Esophagus (tissue), 2 donors: ENCODE measurements at regions not wholly inside any gene's neighbourhood (a gene's known extent, or its start where the extent isn't known, plus 50 kb on each side); places are given as distances from the start of the nearest gene placed in this dataset.

Source experiments
- H3K27ac ChIP-seq, 2 donors: one replicate each; pipeline ENCODE4 v1.5.1; 2013; ENCODE audit warnings: low read depth in 2 of 2, mild to moderate bottlenecking in 2 of 2, inconsistent platforms in 1 of 2, low read length in 1 of 2, moderate library complexity in 1 of 2
- H3K27me3 ChIP-seq, 2 donors: one replicate each; pipeline ENCODE4 v1.6.1; 2013; ENCODE audit warnings: low read length in 2 of 2, control low read depth in 1 of 2, mild to moderate bottlenecking in 1 of 2; ENCODE audit not compliant: insufficient read depth in 2 of 2, control insufficient read depth in 1 of 2
- H3K36me3 ChIP-seq, 2 donors: one replicate each; pipeline ENCODE4 v1.6.1; 2013; ENCODE audit warnings: low read length in 1 of 2; ENCODE audit not compliant: control insufficient read depth in 2 of 2, insufficient read depth in 2 of 2
- H3K4me1 ChIP-seq, 2 donors: one replicate each; pipeline ENCODE4 v1.6.1; 2013; ENCODE audit warnings: low read length in 1 of 2; ENCODE audit not compliant: control insufficient read depth in 2 of 2, insufficient read depth in 2 of 2
- H3K4me3 ChIP-seq, 2 donors: one replicate each; pipeline ENCODE4 v1.5.1; 2013; ENCODE audit warnings: low read length in 2 of 2, mild to moderate bottlenecking in 2 of 2, low read depth in 1 of 2, moderate library complexity in 1 of 2
- H3K9me3 ChIP-seq, 2 donors: one replicate each; pipeline ENCODE4 v1.6.1; 2013; ENCODE audit warnings: mild to moderate bottlenecking in 2 of 2, low read depth in 1 of 2, low read length in 1 of 2, moderate library complexity in 1 of 2; ENCODE audit not compliant: control insufficient read depth in 2 of 2, insufficient read depth in 1 of 2
- WGBS, 2 donors: extraction: QIAGEN DNeasy Blood & Tissue Kit; methylation state at CpG; one replicate each; pipeline ENCODE4 v1.1.7; 2013; 5-methylcytosine and 5-hydroxymethylcytosine counted together
- donor health status: healthy with polysubstance abuse.
- donor health status: Bipolar disorder and iron deficiency.

GRCh38 chr1:228987286-228987685, 252.0 kb downstream of the RHOU start:
- Histone ChIP-seq H3K36me3 (no peaks in the 10 kb centered on the region), H3K27ac (no peak overlapping the region), H3K27me3 (no peaks in the 10 kb centered on the region), H3K4me3 (no peak overlapping the region), H3K9me3 (no peaks in the 10 kb centered on the region), H3K4me1 (no peaks in the 10 kb centered on the region)
- 80 to 86% methylated on average over 7 of the region's 7 CpGs for WGBS, 2 donors

GRCh38 chr1:228987736-228988506, 252.6 kb downstream of the RHOU start:
- no peak overlapping the region for H3K27ac ChIP-seq
- no peaks in the 10 kb centered on the region for H3K27me3 ChIP-seq
- H3K9me3 ChIP-seq, result peaks cover 0 to 2% of the 10 kb centered on the region in 2 donors
- no peaks in the 10 kb centered on the region for H3K36me3 ChIP-seq
- WGBS, 2 donors, result 79 to 87% methylated on average over 14 of the region's 14 CpGs
- H3K4me1 ChIP-seq, result no peaks in the 10 kb centered on the region
- H3K4me3 ChIP-seq, result no peak overlapping the region

- Histone ChIP-seq H3K36me3 (no peaks in the 10 kb centered on the region), H3K4me3 (no peak overlapping the region), H3K27me3 (no peaks in the 10 kb centered on the region), H3K4me1 (no peaks in the 10 kb centered on the region), H3K27ac (no peak overlapping the region), H3K9me3 (peaks cover 0 to 2% of the 10 kb centered on the region in 2 donors)
- 75 to 90% methylated on average over 6 of the region's 6 CpGs for WGBS, 2 donors
Observed at GRCh38 chr1:228988664-228989063, 253.4 kb downstream of the RHOU start.

- H3K4me3 ChIP-seq, result no peak overlapping the region
- peaks cover 0 to 2% of the 10 kb centered on the region in 2 donors for H3K9me3 ChIP-seq
Observed at GRCh38 chr1:228989176-228989575, 253.9 kb downstream of the RHOU start.

GRCh38 chr1:228989676-228989991, 254.4 kb downstream of the RHOU start:
- no peak overlapping the region for H3K27ac ChIP-seq

More at GRCh38 chr1:228989176-228989575, 253.9 kb downstream of the RHOU start:
- Histone ChIP-seq H3K27me3 (no peaks in the 10 kb centered on the region), H3K27ac (no peak overlapping the region), H3K4me1 (no peaks in the 10 kb centered on the region), H3K36me3 (no peaks in the 10 kb centered on the region)
- 93 to 97% methylated on average over 9 of the region's 9 CpGs for WGBS, 2 donors

GRCh38 chr1:228989992-228990827, 254.9 kb downstream of the RHOU start:
- Histone ChIP-seq H3K36me3 (no peaks in the 10 kb centered on the region), H3K4me3 (no peak overlapping the region), H3K9me3 (peaks cover 0 to 2% of the 10 kb centered on the region in 2 donors), H3K4me1 (no peaks in the 10 kb centered on the region), H3K27ac (peak overlapping the region in 1 of 2 donors; percentile 54), H3K27me3 (no peaks in the 10 kb centered on the region)
- WGBS, 2 donors, result 61 to 67% methylated on average over 12 of the region's 12 CpGs

More at GRCh38 chr1:228989676-228989991, 254.4 kb downstream of the RHOU start:
- Histone ChIP-seq H3K36me3 (no peaks in the 10 kb centered on the region), H3K4me3 (no peak overlapping the region), H3K4me1 (no peaks in the 10 kb centered on the region), H3K27me3 (no peaks in the 10 kb centered on the region), H3K9me3 (peaks cover 0 to 2% of the 10 kb centered on the region in 2 donors)
- WGBS, 2 donors, result 94 to 96% methylated on average over 5 of the region's 5 CpGs

- no peaks in the 10 kb centered on the region for H3K36me3 ChIP-seq
- 91 to 92% methylated on average over 13 of the region's 13 CpGs for WGBS, 2 donors
- H3K4me3 ChIP-seq, result no peak overlapping the region
- no peaks in the 10 kb centered on the region for H3K4me1 ChIP-seq
- no peaks in the 10 kb centered on the region for H3K27me3 ChIP-seq
- peaks cover 0 to 2% of the 10 kb centered on the region in 2 donors for H3K9me3 ChIP-seq
- no peak overlapping the region for H3K27ac ChIP-seq
Observed at GRCh38 chr1:228990906-228991569, 255.8 kb downstream of the RHOU start.

GRCh38 chr1:228992044-228992443, 256.8 kb downstream of the RHOU start:
- Histone ChIP-seq H3K4me1 (no peaks in the 10 kb centered on the region), H3K27me3 (no peaks in the 10 kb centered on the region), H3K27ac (no peak overlapping the region), H3K4me3 (no peak overlapping the region), H3K36me3 (no peaks in the 10 kb centered on the region), H3K9me3 (peaks cover 0 to 2% of the 10 kb centered on the region in 2 donors)
- WGBS, 2 donors, result 89 to 94% methylated on average over 2 of the region's 2 CpGs

- Histone ChIP-seq H3K4me1 (no peaks in the 10 kb centered on the region), H3K27ac (no peak overlapping the region), H3K27me3 (no peaks in the 10 kb centered on the region), H3K4me3 (no peak overlapping the region), H3K36me3 (no peaks in the 10 kb centered on the region), H3K9me3 (peaks cover 0 to 2% of the 10 kb centered on the region in 2 donors)
- WGBS, 2 donors, result 90 to 91% methylated on average over 8 of the region's 8 CpGs
Observed at GRCh38 chr1:228992907-228993535, 257.7 kb downstream of the RHOU start.
